ENCODE measurements at regions not wholly inside any gene's neighbourhood (a gene's known extent, or its start where the extent isn't known, plus 50 kb on each side); places are given as distances from the start of the nearest gene placed in this dataset.
"Not testable (repeated sequence)": the region's sequence is repeated elsewhere in the genome, so short reads cannot be mapped to it uniquely, and the experiment has no call there.

DNA sequence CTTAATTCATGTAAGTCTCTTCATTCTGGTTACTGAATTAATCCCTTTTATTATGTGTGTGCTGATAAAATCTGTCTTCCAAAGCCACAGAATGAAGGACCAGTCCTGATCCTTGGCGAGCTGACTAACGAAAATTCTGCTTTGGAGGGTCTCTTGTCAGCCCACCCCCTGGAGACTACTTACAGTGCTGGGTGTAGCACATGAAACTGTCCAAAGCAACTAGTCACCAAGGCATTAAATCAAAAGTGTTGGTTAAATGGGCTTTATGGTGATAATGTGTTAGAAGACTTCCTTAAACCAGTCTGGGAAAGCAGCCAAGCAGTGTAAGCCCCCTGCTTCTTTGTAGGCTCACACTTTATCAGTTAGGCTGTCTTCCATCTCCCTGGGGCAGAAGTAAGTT, 420.2 kb downstream of the SUCLG1 start:
- peak; percentile 22 to 41 for DNase-seq

DNA sequence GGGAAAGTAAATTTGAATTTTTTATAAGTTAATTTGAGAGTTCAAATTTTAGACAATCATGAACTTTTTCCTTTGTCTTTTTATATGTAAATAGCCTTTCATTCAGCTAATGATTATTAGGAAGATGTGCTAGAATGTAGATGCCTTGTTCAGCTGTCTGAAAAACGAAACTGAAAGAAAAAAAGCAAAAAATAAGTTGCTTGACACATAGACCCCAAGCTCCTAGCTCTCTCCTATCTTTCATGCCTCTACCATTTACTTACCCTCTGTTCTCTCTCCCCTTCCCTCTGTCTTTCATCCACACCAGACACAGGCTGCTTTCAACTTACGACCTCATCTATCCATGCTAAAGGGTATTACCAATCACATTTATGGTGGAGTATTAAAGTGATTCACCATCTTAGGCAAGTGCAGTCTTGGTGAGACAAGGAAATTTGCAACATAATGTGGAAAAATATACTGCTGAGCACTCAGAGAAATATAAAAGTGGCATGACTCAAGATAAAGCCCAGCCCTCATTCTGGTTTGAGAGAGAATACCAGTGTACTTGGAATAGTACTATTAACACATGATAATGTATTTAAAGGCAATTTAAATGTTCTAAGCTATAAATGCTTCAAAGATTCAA, 425.6 kb downstream of the SUCLG1 start:
- DNase-seq, result no peak

DNA sequence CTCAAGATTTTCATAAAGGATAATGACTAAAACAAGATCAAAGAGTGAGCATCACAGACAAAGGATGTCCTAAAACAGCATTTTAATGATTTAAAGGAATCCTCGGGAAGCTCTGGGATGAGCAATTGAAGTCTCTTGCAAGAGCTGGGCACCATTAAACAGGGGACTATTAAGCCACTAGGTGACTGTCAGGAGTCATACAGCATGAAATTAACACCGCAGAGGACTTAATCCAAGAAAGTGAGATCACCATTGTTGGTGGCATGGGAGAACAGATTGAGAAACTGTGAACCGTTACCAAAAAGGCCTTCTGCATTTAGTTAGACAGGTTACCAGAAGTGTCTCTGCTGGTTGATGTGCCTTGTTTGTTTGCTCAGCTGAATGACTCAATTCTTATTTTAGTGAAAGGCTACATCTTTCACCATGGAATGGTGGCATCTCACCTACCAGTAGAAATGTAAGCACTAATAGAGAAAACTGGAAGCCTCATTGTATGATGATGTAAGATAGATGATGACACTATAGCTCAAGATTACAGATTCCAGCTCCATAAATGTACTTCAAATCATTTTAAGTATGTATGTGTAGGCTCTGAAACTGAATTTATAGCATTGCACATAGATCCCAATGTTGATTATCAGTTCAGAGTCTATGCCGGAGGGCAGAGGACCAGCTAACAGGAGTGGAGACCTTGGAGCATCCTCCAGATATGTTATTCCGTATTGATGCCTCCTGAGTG, 427.6 kb downstream of the SUCLG1 start:
- no peak for DNase-seq

DNA sequence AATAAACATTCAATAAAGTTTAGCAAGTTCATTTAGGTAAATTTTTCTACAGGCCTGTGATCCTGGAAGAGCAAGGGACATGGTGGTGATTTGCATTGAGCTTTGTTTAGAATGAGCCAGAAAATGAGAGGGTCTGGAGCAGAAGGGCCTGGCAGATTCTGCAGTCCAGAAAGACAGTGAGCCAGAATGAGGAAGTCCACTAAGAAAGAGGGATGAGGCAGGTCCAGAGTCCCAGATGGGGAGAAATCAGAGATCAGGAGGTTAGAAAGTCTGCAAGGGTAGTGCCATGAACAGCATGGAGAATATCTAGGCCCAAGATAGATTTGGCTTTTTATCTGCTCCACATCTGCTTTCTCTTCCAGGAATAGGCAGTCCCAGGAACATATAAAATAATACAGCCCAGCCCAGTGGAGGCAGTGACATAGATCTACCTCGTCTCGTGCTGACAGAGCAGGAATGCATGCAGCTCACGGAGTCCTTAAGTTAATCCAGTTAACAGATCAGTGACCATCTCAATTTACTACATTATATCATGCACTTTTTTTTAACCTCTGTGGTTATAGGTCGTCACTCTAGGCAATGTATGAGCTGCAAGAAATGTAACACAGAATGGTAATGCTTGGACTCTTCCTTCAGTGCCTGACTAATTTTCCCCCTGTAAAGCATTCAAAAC, 429.0 kb downstream of the SUCLG1 start:
- DNase-seq, result peak in 1 of 2 experiments; percentile 22

DNA sequence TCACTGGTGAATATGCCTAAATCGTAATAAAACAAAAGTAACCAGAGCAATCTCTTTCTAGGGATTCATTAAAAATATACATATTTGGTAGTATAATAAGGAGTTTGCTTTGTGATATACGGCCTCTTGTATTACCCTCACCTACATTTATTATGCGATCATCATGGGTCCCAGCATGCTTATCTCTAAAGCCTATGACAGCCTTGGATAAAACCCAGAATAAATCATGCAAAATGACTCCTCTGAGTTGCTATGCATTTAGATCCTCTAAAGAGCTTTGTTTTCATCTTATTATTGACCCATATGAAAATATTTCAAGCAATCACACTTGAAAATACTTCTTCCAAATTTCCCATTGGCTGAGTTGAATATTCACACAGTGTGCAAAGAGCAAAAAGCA, 432.3 kb downstream of the SUCLG1 start:
- DNase-seq, result no peak

DNA sequence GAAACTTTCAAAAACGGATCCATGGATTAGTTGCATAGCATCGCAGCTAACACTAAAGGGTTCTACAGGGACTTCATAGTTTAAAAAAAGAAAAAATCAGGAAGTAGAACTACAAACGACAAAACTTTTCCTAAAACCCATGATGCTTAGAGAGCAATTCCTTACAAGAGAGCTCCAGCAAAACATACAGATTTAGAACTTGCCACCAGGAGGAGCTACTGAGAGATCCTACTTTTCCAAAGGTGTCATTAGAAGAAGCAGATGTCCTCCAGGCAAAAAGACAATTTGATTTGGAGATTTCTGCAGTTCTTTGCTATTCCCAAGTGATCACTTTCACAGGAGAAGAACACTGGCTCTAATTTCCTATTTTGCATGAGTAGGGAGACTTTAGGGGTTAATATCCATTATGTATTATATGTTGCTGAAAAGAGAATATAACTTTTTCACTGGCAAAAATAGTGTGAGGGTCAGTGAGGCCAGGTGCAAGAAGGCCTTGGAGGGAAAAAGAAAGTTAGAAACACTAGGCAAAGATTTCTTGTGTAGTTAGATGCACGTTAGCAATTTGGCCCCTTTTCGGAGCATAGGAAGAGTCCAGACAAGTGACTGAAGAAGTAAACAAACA, 436.2 kb downstream of the SUCLG1 start:
- DNase-seq, result peak; percentile 65 to 66

DNA sequence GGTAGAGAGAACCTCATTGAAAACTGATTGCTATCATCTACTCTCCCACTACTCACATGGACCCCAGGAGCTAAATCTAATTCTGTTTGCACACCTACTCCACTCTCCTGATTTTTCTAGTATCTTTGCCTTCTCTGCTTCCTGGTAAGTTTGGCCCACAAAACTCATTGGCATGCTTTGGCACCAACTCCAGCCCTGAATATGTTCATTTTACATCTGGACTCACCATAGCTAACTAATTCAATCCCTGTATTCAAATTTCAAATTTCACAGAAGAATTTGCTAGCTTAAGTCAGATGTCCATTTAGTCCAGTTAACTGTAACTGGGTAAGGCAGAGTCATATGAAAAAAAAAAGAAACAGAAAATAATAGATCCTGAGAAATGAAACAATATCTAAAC, 442.1 kb downstream of the SUCLG1 start:
- no peak for DNase-seq

DNA sequence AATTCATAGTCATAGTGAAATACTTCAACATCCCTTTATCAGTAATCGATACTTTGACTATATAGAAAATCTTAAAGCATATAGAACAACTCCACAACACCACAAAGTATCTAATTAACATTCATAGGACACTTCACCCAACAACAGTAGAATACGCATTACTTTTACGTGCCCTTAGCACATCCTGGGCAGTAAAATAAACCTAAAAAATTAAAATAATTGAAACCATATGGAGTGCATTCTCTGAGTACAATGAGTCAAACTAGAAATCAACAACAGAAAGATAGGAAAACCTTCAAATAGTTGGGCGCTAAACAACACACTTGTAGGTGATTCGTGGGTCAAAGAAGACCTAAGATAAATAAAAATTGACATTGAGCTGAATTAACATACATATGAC, 442.9 kb downstream of the SUCLG1 start:
- no peak for DNase-seq

DNA sequence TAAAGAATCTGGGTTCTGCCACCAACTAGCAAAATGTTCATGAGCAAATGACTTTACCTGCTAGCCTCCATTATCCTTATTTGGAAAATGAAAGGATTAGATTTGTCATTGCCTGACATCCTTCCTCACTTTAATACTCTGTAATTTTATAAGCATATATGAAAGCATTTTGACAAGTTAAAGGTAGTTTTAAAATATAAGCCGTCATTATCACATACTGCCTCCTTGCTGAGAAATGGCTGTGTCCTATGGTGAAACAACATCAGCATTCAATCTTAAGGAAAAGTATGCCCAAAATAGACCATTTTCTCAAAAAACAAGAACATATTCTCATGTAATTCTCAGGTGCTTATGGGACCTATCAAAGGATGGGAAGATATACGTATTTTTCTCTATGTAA, 461.2 kb downstream of the SUCLG1 start:
- DNase-seq, result no peak

DNA sequence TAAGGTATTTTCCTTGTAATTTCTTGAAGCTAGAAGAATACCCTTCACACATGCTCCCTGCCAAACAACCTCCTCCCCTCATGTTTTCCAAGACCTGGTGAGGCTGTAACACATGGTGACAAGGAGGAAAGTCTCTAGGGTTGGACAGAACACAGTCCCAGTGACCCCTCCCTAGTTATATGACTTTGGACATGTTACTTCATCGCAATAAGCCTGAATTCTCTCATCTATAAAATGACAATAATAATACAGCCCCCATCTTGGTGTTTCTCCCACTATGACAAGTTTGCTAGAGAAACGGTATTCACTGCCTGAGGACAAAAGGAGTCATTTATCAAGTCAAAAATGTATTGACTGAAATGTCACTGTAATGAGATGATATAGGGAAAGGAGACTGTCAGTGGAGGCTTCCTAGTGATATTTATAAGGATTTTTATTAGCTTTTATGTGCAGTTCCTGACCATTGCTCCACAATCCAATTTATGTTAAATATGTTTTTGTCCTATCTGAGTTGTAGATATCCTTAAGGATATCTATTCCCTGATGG, 464.4 kb downstream of the SUCLG1 start:
- no peak for DNase-seq

DNA sequence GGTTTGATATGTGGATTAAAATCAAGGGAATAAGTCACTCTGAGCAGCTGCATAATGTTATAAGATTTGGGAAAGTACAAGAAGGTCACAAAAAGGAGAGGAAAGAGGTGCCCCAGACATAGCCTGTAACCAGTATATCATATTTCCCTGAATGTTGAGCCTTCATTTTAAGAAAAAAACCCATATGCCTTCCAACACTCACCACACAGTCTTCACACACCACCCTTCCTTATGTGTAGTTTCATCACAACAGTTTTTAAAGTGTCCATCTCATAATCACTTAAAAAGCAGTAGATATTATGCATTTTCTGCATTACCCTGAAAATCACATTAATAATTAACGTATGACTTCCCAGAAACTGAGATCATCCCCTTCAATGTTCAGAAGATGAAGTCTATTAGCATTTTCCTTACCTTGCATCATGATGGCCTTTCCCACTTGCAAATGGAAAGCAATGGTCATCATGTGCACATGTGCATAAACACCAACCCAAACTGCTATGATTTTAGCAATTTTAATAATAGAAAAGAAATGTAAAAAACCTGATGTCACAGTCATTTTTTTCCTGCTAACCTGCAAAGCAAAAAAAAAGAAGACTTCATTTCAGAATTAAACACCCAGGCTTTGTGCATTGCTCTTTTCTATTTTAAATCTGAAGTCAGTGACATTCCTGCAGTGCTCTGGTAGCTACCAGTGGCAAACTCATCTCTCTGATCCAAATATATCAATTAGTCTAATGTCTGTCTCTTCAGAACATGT, 465.0 kb downstream of the SUCLG1 start:
- DNase-seq, result no peak

DNA sequence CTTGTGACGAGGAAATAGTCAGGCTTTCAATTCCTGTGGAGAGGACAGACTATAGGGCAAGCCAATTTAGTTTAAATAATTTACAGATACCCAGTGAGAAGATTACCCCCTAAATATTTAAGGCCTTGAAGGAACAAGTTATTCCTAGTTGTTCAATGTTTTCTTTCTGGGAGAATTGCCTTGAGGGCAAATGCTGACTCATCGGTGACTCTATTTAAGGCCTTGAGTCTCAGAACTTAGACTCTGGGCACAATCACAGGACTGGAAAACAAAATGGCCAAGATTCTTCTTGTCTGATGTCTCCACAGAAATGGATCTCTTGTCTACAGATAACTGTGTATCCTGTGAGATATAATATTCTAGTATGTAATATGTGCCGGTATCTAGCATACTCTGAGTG, 467.1 kb downstream of the SUCLG1 start:
- no peak for DNase-seq

DNA sequence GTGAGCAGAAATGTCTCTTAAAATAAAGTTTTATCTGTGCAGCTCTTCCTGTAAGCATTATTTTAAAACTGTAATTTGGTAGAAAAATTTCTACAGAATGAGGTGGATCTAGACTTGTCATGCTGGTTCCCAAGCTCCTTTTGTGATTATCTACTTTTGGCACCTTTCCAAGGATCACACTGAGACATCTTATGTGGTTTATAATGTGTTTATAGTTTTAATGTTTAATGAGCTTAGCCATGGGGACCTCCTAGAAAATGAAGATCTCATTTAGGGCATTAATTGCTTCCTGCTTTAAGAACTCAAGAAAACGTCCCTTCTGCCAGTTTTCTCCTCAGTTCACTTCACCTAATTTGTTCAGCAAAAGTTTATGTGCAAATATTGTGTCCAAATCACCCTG, 468.4 kb downstream of the SUCLG1 start:
- no peak for DNase-seq

DNA sequence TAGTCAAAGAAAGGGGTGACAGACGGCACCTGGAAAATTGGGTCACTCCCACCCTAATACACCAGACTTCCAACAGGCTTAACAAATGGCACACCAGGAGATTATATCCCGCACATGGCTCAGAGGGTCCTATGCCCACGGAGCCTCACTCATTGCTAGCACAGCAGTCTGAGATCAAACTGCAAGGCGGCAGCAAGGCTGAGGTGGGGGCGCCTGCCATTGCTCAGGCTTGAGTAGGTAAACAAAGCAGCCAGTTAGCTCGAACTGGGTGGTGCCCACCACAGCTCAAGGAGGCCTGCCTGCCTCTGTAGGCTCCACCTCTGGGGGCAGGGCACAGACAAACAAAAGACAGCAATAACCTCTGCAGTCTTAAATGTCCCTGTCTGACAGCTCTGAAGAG, 482.5 kb downstream of the SUCLG1 start:
- not testable (repeated sequence) for DNase-seq

DNA sequence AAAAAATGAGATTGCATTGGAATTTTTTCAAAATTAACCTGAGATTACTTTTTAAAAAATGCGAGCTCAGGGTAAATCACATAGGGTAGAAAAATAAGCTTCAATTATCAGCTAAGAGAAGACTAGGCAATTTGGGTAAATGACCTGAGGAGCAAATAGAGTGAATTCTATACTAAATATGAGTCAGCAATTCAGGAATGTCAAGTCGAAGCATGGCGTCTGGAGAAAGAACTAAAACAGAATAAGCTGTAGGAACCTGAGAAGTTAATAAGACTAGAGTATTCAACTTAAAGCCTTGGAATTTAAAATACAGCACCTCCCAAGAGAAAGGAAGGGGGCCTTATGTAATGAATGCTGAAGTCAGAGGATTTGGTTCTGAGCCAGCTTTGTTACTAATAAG, 487.0 kb downstream of the SUCLG1 start:
- DNase-seq, result no peak

DNA sequence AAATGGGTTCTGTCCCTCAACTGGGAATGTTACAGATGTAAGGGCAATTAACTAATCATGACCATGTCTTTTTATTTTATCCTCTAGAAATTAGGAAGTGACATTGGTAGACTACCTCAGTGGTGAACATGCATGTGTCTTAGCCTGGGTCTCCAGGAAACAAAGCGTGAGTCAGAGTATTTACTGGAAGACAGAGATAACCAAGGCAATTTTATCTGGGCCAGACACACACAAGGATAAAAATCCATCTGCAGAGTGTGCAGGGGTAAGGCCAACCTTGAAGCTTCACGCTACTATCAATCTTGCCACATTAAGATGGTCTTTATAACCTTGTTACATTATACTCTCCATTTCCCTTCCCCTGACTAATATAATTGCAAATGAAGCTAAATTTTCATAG, 487.5 kb downstream of the SUCLG1 start:
- DNase-seq, result peak; percentile 51 to 55

DNA sequence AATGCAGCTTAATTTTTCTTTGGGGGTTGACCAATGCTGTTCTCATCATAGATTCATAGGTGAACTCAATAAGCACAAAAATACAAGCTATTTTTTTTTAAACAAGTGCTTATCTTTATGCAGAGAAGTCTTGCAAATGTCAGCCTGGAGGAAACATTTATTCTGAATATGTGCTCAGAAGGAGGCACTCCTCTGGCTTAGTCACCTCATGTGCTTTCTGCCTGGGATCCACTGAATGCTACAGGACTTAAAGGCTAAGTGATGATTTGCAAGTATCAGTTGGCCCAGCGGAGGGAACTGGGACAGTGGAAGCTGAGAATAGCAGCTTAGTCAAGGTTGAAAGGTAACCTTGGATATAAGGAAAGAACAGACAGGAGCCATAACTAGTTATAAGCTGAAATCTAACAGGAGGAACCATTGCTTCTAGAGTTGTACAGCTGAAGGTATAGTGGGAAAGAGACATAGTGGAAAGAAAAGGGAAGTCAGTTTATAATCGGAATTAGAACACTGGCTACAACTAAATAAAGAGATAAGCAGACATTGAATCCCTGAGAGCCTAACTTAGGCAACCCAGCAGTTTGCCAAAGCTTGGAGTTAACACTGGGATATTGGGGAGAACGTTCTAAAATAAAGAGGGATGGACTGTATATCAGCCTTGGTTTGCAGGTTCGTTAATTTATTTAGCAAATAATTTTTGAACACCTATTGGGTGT, 488.7 kb downstream of the SUCLG1 start:
- peak in 1 of 2 experiments; percentile 1 for DNase-seq

DNA sequence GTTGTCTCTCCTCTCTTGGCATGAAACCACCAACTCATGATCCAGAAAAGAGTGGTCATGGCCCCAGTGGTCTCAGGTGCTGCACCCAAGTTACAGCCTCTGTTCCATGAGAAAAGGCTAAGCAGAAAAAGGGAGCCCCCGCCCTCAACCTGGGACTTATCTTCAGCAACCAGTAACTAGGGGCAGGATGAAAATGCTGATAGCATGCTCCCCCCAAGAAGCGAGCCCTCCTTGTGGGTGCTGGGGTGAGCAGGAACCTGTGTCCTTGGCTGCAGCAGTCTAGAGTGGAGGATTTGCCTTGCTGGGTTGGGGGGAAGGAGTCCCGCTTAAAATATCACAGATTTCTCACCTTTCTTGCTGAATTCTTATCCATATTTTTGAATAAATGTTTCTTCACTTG, 490.0 kb downstream of the SUCLG1 start:
- DNase-seq, result no peak

DNA sequence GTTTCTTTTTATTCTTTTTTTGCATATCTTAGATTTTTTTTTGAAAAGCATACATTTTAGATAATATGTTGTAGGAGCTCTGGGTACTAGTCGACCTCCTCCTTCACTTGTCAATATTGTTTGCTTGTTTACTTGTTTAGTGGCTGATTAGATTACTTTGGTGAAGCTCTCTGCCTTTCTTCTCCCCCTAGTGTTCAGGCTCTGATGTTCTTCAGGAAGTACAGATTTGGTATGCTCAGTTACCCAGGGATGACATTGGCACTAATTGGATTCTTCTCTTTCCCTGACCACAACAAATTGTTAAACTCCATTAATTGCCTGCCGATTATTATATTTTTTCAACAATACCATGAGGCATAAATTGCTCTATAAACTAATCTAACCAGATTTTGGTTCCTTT, 491.2 kb downstream of the SUCLG1 start:
- no peak for DNase-seq

DNA sequence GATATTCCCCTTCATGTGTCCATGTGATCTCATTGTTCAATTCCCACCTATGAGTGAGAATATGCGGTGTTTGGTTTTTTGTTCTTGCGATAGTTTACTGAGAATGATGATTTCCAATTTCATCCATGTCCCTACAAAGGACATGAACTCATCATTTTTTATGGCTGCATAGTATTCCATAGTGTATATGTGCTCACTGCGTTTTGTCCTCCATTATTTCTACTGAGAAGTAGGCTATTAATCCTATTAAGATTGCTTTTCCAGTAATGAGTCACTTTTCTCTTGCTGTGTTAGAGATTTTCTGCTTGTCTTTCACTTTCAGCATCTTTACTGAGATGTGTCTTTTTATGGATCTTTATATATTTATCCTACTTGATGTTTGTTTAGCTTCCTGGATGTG, 492.1 kb downstream of the SUCLG1 start:
- DNase-seq, result not testable (repeated sequence)

DNA sequence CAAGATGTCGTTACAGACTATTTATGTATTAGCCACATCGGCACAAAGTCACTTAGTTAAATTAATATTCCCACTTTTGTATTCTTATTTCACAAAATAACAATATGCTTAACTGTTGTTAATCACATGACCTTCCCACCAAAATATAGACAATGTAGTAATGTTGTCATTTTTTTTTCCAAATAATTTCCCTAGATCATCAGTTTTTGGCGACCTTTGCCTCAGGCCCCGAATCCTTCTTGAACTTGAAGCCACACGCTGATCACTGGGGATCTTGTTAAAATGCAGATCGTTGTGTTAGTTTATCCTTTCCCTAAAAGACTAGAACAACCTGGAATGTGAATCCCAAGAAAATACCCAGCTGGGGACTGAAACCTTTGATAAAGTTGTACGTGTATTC, 497.6 kb downstream of the SUCLG1 start:
- DNase-seq, result no peak

DNA sequence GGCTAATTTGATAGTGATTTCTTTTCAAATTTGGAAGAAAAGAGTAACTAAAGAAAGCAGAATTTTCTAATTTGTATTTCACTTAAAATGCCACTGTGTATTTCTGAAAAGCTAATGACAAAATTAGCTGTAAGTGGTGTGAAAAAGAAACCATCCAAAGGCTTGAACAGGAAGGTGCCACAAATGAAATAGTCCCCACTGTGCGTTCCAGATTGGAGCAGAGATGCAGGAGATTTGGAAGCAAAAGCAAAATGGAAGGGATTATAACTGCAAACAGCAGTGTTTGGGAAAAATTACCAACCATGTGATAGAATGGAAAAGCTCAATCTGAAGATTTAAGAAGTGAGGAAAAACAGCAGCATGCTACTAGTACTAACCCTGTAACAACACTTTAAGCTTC, 498.7 kb downstream of the SUCLG1 start:
- DNase-seq, result no peak
